ENCODE measurements at regions not wholly inside any gene's neighbourhood (a gene's known extent, or its start where the extent isn't known, plus 50 kb on each side); places are given as distances from the start of the nearest gene placed in this dataset.

GRCh38 chr1:218996362-218996761, 177.3 kb upstream of the LYPLAL1 start:
- H3K9me3 ChIP-seq (ENCODE audit: control insufficient read depth, insufficient read depth, low read length) = no peaks in the 10 kb centered on the region
- H3K4me1 ChIP-seq (ENCODE audit: control insufficient read depth, insufficient read depth, low read length) = no peaks in the 10 kb centered on the region
- H3K4me3 ChIP-seq (ENCODE audit: low read length) = no peak overlapping the region
- no peak for DNase-seq (ENCODE audit: low read depth, low spot score)
- H3K27me3 ChIP-seq (ENCODE audit: control insufficient read depth, insufficient read depth, low read length) = no peaks in the 10 kb centered on the region
- no peaks in the 10 kb centered on the region for H3K36me3 ChIP-seq (ENCODE audit: control insufficient read depth, insufficient read depth, low read length)
- H3K27ac ChIP-seq (ENCODE audit: low read length) = no peak overlapping the region

- H3K4me3 ChIP-seq (ENCODE audit: low read length) = no peak overlapping the region
- H3K4me1 ChIP-seq (ENCODE audit: control insufficient read depth, insufficient read depth, low read length) = no peaks in the 10 kb centered on the region
- H3K36me3 ChIP-seq (ENCODE audit: control insufficient read depth, insufficient read depth, low read length) = no peaks in the 10 kb centered on the region
- no peaks in the 10 kb centered on the region for H3K9me3 ChIP-seq (ENCODE audit: control insufficient read depth, insufficient read depth, low read length)
- no peak for DNase-seq (ENCODE audit: low read depth, low spot score)
- H3K27me3 ChIP-seq (ENCODE audit: control insufficient read depth, insufficient read depth, low read length) = no peaks in the 10 kb centered on the region
- H3K27ac ChIP-seq (ENCODE audit: low read length) = no peak overlapping the region
- WGBS (ENCODE audit: insufficient coverage, insufficient read length) = no CpG with 5 or more reads among the region's 1 CpG
Measured at GRCh38 chr1:219000005-219000404, 173.7 kb upstream of the LYPLAL1 start.

- no peak overlapping the region for H3K4me3 ChIP-seq (ENCODE audit: low read length)
- H3K9me3 ChIP-seq (ENCODE audit: control insufficient read depth, insufficient read depth, low read length) = no peaks in the 10 kb centered on the region
- no peaks in the 10 kb centered on the region for H3K4me1 ChIP-seq (ENCODE audit: control insufficient read depth, insufficient read depth, low read length)
- H3K27ac ChIP-seq (ENCODE audit: low read length) = no peak overlapping the region
- no peaks in the 10 kb centered on the region for H3K27me3 ChIP-seq (ENCODE audit: control insufficient read depth, insufficient read depth, low read length)
- WGBS (ENCODE audit: insufficient coverage, insufficient read length) = no CpG with 5 or more reads among the region's 1 CpG
- DNase-seq (ENCODE audit: low read depth, low spot score) = no peak
- H3K36me3 ChIP-seq (ENCODE audit: control insufficient read depth, insufficient read depth, low read length) = no peaks in the 10 kb centered on the region
Measured at GRCh38 chr1:219000631-219001030, 173.0 kb upstream of the LYPLAL1 start.

GRCh38 chr1:219010720-219011119, 163.0 kb upstream of the LYPLAL1 start:
- WGBS (ENCODE audit: insufficient coverage, insufficient read length) = no CpG with 5 or more reads among the region's 2 CpGs

GRCh38 chr1:219020386-219020785, 153.3 kb upstream of the LYPLAL1 start:
- Histone ChIP-seq H3K27ac (ENCODE audit: low read length) (no peak overlapping the region), H3K4me1 (ENCODE audit: control insufficient read depth, insufficient read depth, low read length) (no peaks in the 10 kb centered on the region), H3K9me3 (ENCODE audit: control insufficient read depth, insufficient read depth, low read length) (no peaks in the 10 kb centered on the region), H3K27me3 (ENCODE audit: control insufficient read depth, insufficient read depth, low read length) (no peaks in the 10 kb centered on the region), H3K4me3 (ENCODE audit: low read length) (no peak overlapping the region), H3K36me3 (ENCODE audit: control insufficient read depth, insufficient read depth, low read length) (no peaks in the 10 kb centered on the region)
- WGBS (ENCODE audit: insufficient coverage, insufficient read length) = no CpG with 5 or more reads among the region's 2 CpGs
- no peak for DNase-seq (ENCODE audit: low read depth, low spot score)

More at GRCh38 chr1:219010720-219011119, 163.0 kb upstream of the LYPLAL1 start:
- Histone ChIP-seq H3K4me3 (ENCODE audit: low read length) (no peak overlapping the region), H3K27me3 (ENCODE audit: control insufficient read depth, insufficient read depth, low read length) (no peaks in the 10 kb centered on the region), H3K27ac (ENCODE audit: low read length) (no peak overlapping the region), H3K36me3 (ENCODE audit: control insufficient read depth, insufficient read depth, low read length) (no peaks in the 10 kb centered on the region), H3K4me1 (ENCODE audit: control insufficient read depth, insufficient read depth, low read length) (no peaks in the 10 kb centered on the region), H3K9me3 (ENCODE audit: control insufficient read depth, insufficient read depth, low read length) (no peaks in the 10 kb centered on the region)
- DNase-seq (ENCODE audit: low read depth, low spot score) = no peak

- Histone ChIP-seq H3K9me3 (ENCODE audit: control insufficient read depth, insufficient read depth, low read length) (no peaks in the 10 kb centered on the region), H3K27ac (ENCODE audit: low read length) (no peak overlapping the region), H3K27me3 (ENCODE audit: control insufficient read depth, insufficient read depth, low read length) (no peaks in the 10 kb centered on the region), H3K4me3 (ENCODE audit: low read length) (no peak overlapping the region), H3K36me3 (ENCODE audit: control insufficient read depth, insufficient read depth, low read length) (no peaks in the 10 kb centered on the region), H3K4me1 (ENCODE audit: control insufficient read depth, insufficient read depth, low read length) (no peaks in the 10 kb centered on the region)
- DNase-seq (ENCODE audit: low read depth, low spot score) = no peak
Measured at GRCh38 chr1:219020846-219021245, 152.8 kb upstream of the LYPLAL1 start.

GRCh38 chr1:219027146-219027673, 146.5 kb upstream of the LYPLAL1 start:
- H3K27me3 ChIP-seq (ENCODE audit: control insufficient read depth, insufficient read depth, low read length) = no peaks in the 10 kb centered on the region
- no CpG with 5 or more reads among the region's 4 CpGs for WGBS (ENCODE audit: insufficient coverage, insufficient read length)
- H3K4me3 ChIP-seq (ENCODE audit: low read length) = no peak overlapping the region
- no peaks in the 10 kb centered on the region for H3K4me1 ChIP-seq (ENCODE audit: control insufficient read depth, insufficient read depth, low read length)
- no peaks in the 10 kb centered on the region for H3K9me3 ChIP-seq (ENCODE audit: control insufficient read depth, insufficient read depth, low read length)
- no peak overlapping the region for H3K27ac ChIP-seq (ENCODE audit: low read length)
- no peaks in the 10 kb centered on the region for H3K36me3 ChIP-seq (ENCODE audit: control insufficient read depth, insufficient read depth, low read length)
- DNase-seq (ENCODE audit: low read depth, low spot score) = no peak

- no peak for DNase-seq (ENCODE audit: low read depth, low spot score)
- Histone ChIP-seq H3K27me3 (ENCODE audit: control insufficient read depth, insufficient read depth, low read length) (no peaks in the 10 kb centered on the region), H3K27ac (ENCODE audit: low read length) (no peak overlapping the region)
Measured at GRCh38 chr1:219031809-219032208, 141.9 kb upstream of the LYPLAL1 start.

GRCh38 chr1:219038398-219038797, 135.3 kb upstream of the LYPLAL1 start:
- H3K9me3 ChIP-seq (ENCODE audit: control insufficient read depth, insufficient read depth, low read length) = no peaks in the 10 kb centered on the region
- H3K4me1 ChIP-seq (ENCODE audit: control insufficient read depth, insufficient read depth, low read length) = no peaks in the 10 kb centered on the region
- H3K27ac ChIP-seq (ENCODE audit: low read length) = no peak overlapping the region
- H3K4me3 ChIP-seq (ENCODE audit: low read length) = no peak overlapping the region
- no peak for DNase-seq (ENCODE audit: low read depth, low spot score)
- no peaks in the 10 kb centered on the region for H3K27me3 ChIP-seq (ENCODE audit: control insufficient read depth, insufficient read depth, low read length)
- WGBS (ENCODE audit: insufficient coverage, insufficient read length) = no CpG with 5 or more reads among the region's 2 CpGs
- no peaks in the 10 kb centered on the region for H3K36me3 ChIP-seq (ENCODE audit: control insufficient read depth, insufficient read depth, low read length)

More at GRCh38 chr1:219031809-219032208, 141.9 kb upstream of the LYPLAL1 start:
- Histone ChIP-seq H3K9me3 (ENCODE audit: control insufficient read depth, insufficient read depth, low read length) (no peaks in the 10 kb centered on the region), H3K36me3 (ENCODE audit: control insufficient read depth, insufficient read depth, low read length) (no peaks in the 10 kb centered on the region), H3K4me1 (ENCODE audit: control insufficient read depth, insufficient read depth, low read length) (no peaks in the 10 kb centered on the region), H3K4me3 (ENCODE audit: low read length) (no peak overlapping the region)

GRCh38 chr1:219039017-219039681, 134.5 kb upstream of the LYPLAL1 start:
- no peaks in the 10 kb centered on the region for H3K27me3 ChIP-seq (ENCODE audit: control insufficient read depth, insufficient read depth, low read length)
- H3K36me3 ChIP-seq (ENCODE audit: control insufficient read depth, insufficient read depth, low read length) = no peaks in the 10 kb centered on the region
- no peak overlapping the region for H3K4me3 ChIP-seq (ENCODE audit: low read length)
- H3K9me3 ChIP-seq (ENCODE audit: control insufficient read depth, insufficient read depth, low read length) = no peaks in the 10 kb centered on the region
- no peak for DNase-seq (ENCODE audit: low read depth, low spot score)
- H3K4me1 ChIP-seq (ENCODE audit: control insufficient read depth, insufficient read depth, low read length) = no peaks in the 10 kb centered on the region
- H3K27ac ChIP-seq (ENCODE audit: low read length) = no peak overlapping the region
- WGBS (ENCODE audit: insufficient coverage, insufficient read length) = no CpG with 5 or more reads among the region's 8 CpGs

GRCh38 chr1:219039682-219040154, 134.0 kb upstream of the LYPLAL1 start:
- no CpG with 5 or more reads among the region's 2 CpGs for WGBS (ENCODE audit: insufficient coverage, insufficient read length)
- no peaks in the 10 kb centered on the region for H3K9me3 ChIP-seq (ENCODE audit: control insufficient read depth, insufficient read depth, low read length)
- H3K4me3 ChIP-seq (ENCODE audit: low read length) = no peak overlapping the region
- no peak for DNase-seq (ENCODE audit: low read depth, low spot score)
- no peak overlapping the region for H3K27ac ChIP-seq (ENCODE audit: low read length)
- H3K36me3 ChIP-seq (ENCODE audit: control insufficient read depth, insufficient read depth, low read length) = no peaks in the 10 kb centered on the region
- no peaks in the 10 kb centered on the region for H3K27me3 ChIP-seq (ENCODE audit: control insufficient read depth, insufficient read depth, low read length)
- no peaks in the 10 kb centered on the region for H3K4me1 ChIP-seq (ENCODE audit: control insufficient read depth, insufficient read depth, low read length)

All from iPS DF 6.9 (cell line).